BE2C (cell line): ENCODE measurements at regions not wholly inside any gene's neighbourhood (a gene's known extent, or its start where the extent isn't known, plus 50 kb on each side); places are given as distances from the start of the nearest gene placed in this dataset.

Experiments
- DNase-seq: peaks from one replicate; pipeline ENCODE4 v3.0.0-alpha.2; 2020
- H3K27me3 ChIP-seq: fragments of 250-450 bp; sonication (Bioruptor Pico); 2 replicates; pipeline ENCODE4 v1.5.1; 2020; ENCODE audit warnings: mild to moderate bottlenecking
- H3K36me3 ChIP-seq: fragments of 250-450 bp; sonication (Bioruptor Pico); 2 replicates; pipeline ENCODE4 v1.5.1; 2020; ENCODE audit warnings: mild to moderate bottlenecking
- H3K4me1 ChIP-seq: fragments of 250-450 bp; sonication (Bioruptor Pico); 2 replicates; pipeline ENCODE4 v1.5.1; 2020
- H3K4me3 ChIP-seq: 2 replicates; pipeline ENCODE4 v1.5.1; 2011; ENCODE audit warnings: low read depth, low read length
- H3K9me3 ChIP-seq: fragments of 250-450 bp; sonication (Bioruptor Pico); 2 replicates; pipeline ENCODE4 v1.5.1; 2020
- CTCF ChIP-seq: IDR thresholded peaks from 2 replicates; pipeline ENCODE4 v1.5.1; 2012; ENCODE audit warnings: mild to moderate bottlenecking, low read depth, low read length

DNA sequence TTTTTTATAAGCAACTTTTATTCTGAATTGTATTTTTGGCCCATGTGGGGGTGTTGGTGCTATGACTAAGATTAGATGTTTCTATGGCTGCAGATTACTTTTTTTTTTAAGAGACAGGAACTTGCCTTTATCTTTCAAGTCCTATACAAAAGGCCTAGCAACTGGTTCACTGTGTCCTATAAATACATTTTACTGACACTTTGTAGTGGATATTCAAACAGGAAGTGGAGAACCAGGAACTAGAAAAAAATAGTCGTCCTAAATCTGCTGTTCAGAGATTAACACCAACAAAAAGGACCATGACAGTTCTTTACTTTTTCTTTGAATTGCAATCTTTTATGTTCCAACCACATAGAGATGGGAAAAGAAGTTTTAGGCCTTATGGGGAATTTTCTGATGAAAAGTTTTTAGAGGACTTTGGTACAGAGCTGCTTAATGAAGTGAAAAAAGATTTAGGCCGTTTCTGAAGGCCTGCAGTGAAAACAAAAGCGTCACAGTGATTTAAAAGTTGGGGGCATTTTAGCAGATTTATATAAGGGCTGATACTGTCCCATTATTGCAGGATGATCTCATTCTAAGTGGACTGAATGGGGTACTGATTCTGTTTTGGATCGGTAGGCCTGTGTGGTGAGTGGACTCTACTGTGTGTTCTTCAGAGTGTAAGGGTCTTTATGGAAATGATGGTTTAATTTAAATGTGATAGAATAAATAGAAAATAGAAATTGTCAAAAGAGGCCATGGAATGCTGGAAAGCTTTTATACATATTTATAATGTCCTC is 136.4 kb upstream of the DEPDC1 start:
- Histone ChIP-seq H3K9me3 (no peaks in the 10 kb centered on the region), H3K36me3 (no peaks in the 10 kb centered on the region), H3K27me3 (no peaks in the 10 kb centered on the region), H3K4me1 (no peaks in the 10 kb centered on the region), H3K4me3 (no peak overlapping the region)
- DNase-seq = no peak
- TF ChIP-seq CTCF = no peak

DNA sequence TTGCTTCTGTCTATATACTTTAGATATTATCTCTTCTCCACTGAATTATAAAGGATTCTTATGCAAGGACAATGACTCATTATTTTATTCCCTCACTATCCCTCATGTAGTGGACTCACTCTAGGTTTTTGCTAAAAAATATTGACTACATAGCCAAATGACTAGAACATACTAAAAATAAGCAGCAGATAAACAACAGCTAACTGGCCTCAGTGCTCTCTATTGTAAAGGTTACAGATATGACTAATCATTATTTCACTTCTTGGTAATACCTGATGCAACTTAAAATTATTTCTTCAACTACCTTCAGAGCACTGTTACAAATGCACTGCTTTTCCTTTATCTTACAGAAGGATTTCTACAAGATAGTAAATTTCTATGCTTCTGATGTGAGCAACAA is 147.6 kb upstream of the DEPDC1 start:
- DNase-seq = no peak
- Histone ChIP-seq H3K27me3 (no peaks in the 10 kb centered on the region), H3K36me3 (no peaks in the 10 kb centered on the region), H3K4me1 (no peaks in the 10 kb centered on the region), H3K4me3 (no peak overlapping the region), H3K9me3 (no peaks in the 10 kb centered on the region)
- no peak for TF ChIP-seq CTCF

DNA sequence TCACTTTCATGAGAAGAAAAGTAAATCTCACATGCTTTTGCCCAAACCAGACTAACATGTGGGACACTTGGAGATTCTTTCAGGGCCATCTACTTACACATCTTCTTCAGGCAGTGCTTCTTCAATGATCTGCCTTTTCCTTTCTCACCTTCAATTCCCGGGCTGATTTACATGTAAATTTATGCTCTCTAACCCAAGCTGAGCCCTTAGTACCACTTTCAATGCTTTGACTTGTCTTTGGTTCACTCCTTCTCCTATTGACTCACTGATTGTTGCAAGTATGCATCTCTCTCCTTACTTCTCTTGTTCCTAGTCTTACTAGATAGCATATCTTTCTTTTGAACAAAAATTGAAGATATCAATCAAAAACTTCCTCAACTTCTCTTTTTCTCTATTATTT is 154.2 kb upstream of the DEPDC1 start:
- no peak overlapping the region for H3K4me3 ChIP-seq
- no peaks in the 10 kb centered on the region for H3K27me3 ChIP-seq
- no peaks in the 10 kb centered on the region for H3K9me3 ChIP-seq
- DNase-seq = no peak
- H3K4me1 ChIP-seq = no peaks in the 10 kb centered on the region
- no peaks in the 10 kb centered on the region for H3K36me3 ChIP-seq
- no peak for TF ChIP-seq CTCF

DNA sequence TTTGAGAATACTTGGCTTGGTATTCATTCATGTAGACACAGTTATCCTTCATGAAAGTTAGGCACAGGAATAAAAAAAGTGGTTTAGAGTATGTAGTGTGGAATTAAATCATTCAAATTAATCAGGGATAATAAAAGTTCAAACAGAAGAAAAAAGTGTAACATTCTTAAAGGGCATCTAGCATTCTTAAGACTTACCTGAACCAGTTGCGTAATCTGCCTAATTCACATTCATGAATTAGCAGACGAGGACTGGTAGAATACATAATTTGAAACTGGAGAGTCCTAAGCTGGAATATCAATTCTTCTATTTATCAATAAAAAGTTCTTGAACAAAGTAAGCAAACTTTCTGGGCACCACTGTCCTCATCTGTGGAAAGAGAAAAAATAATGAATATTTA is 157.0 kb upstream of the DEPDC1 start:
- no peak for DNase-seq
- Histone ChIP-seq H3K27me3 (no peaks in the 10 kb centered on the region), H3K9me3 (no peaks in the 10 kb centered on the region), H3K36me3 (no peaks in the 10 kb centered on the region), H3K4me3 (no peak overlapping the region), H3K4me1 (no peaks in the 10 kb centered on the region)
- TF ChIP-seq CTCF = no peak

DNA sequence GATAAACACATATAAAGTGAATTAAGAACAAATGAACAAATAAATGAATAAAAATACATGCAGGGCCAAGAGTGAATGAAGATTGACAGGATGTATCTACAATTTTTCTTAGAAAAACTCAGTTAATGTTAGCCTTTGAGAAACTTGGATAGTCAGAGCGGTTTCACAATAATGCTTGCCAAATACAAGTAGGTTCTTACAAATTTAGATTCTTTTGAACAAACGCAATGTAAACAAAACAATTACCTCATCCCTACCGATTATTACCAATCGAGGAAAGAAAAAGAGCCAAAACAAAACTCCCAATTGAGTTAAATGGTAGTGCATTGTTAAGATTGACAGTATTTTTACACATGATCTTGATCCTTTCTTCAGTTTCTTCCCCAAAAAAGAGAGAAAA is 176.9 kb upstream of the DEPDC1 start:
- Histone ChIP-seq H3K9me3 (no peaks in the 10 kb centered on the region), H3K36me3 (no peaks in the 10 kb centered on the region), H3K4me3 (no peak overlapping the region), H3K4me1 (no peaks in the 10 kb centered on the region), H3K27me3 (no peaks in the 10 kb centered on the region)
- DNase-seq = no peak
- TF ChIP-seq CTCF = no peak

GRCh38 chr1:68675336-68675735 is 178.5 kb upstream of the DEPDC1 start:
- Histone ChIP-seq H3K36me3 (no peaks in the 10 kb centered on the region), H3K9me3 (no peaks in the 10 kb centered on the region), H3K4me3 (no peak overlapping the region), H3K4me1 (no peaks in the 10 kb centered on the region), H3K27me3 (no peaks in the 10 kb centered on the region)
- TF ChIP-seq CTCF = no peak
- no peak for DNase-seq
